PC-3 (cell line): ENCODE measurements at regions not wholly inside any gene's neighbourhood (a gene's known extent, or its start where the extent isn't known, plus 50 kb on each side); places are given as distances from the start of the nearest gene placed in this dataset.

Source experiments
- ATAC-seq: fragments of 200-7000 bp; cut with Tn5 transposase; 2 replicates; pipeline ENCODE4 v1.9.1; 2020; ENCODE audit warnings: mild to moderate bottlenecking, moderate library complexity
- BruUV-seq: library from RNA; stranded (reverse); fragments of 400-500 nt; replicated peaks from 2 replicates; lab custom pipeline; 2021; lab: Mats Ljungman, UMichigan
- CTCF ChIA-PET: fragments of 300-600 bp; sonication (Branson Sonifier 250); formaldehyde crosslinking; loops from one replicate; lab custom pipeline; 2022; ENCODE audit warnings: antibody characterized with exemption; lab: Charles Lee
- POLR2A ChIA-PET: fragments of 300-600 bp; sonication (Branson Sonifier 250); formaldehyde crosslinking; loops from one replicate; lab custom pipeline; 2022; ENCODE audit warnings: antibody characterized with exemption; ENCODE audit not compliant: unreplicated experiment; lab: Charles Lee
- DNase-seq: peaks from one replicate; pipeline ENCODE4 v3.0.0-alpha.2; 2015
- H2AFZ ChIP-seq: fragments of 300-600 bp; sonication (generic); 2 replicates; pipeline ENCODE4 v1.6.0; 2016; ENCODE audit warnings: antibody characterized with exemption, low read length
- H3F3A ChIP-seq: fragments of 300-600 bp; sonication (generic); one replicate; pipeline ENCODE4 v1.6.0; 2017; ENCODE audit warnings: antibody characterized with exemption, low read length, control low read depth, mild to moderate bottlenecking; ENCODE audit not compliant: unreplicated experiment
- H3K27ac ChIP-seq: fragments of 300-600 bp; sonication (generic); 2 replicates; pipeline ENCODE4 v1.5.1; 2016; ENCODE audit warnings: mild to moderate bottlenecking, low read length
- H3K27me3 ChIP-seq: fragments of 300-600 bp; sonication (generic); 2 replicates; pipeline ENCODE4 v1.6.1; 2016; ENCODE audit warnings: low read length, mixed read lengths
- H3K36me3 ChIP-seq: fragments of 300-600 bp; sonication (generic); 2 replicates; pipeline ENCODE4 v1.6.1; 2016; ENCODE audit warnings: low read depth, mixed run types, low read length, mixed read lengths
- H3K4me1 ChIP-seq: fragments of 300-600 bp; sonication (generic); 2 replicates; pipeline ENCODE4 v1.5.1; 2016; ENCODE audit warnings: low read length; ENCODE audit not compliant: insufficient read depth
- H3K4me2 ChIP-seq: fragments of 300-600 bp; sonication (generic); 2 replicates; pipeline ENCODE4 v1.6.0; 2016; ENCODE audit warnings: low read length
- H3K4me3 ChIP-seq: fragments of 300-600 bp; sonication (generic); 2 replicates; pipeline ENCODE4 v1.5.1; 2016; ENCODE audit warnings: mild to moderate bottlenecking, low read length, mixed read lengths
- H3K79me2 ChIP-seq: fragments of 300-600 bp; sonication (generic); 2 replicates; pipeline ENCODE4 v1.6.1; 2017; ENCODE audit warnings: low read length, mixed read lengths
- H3K9ac ChIP-seq: fragments of 300-600 bp; sonication (generic); 2 replicates; pipeline ENCODE4 v1.6.0; 2016; ENCODE audit warnings: mild to moderate bottlenecking, low read length
- H3K9me2 ChIP-seq: fragments of 300-600 bp; sonication (generic); replicated peaks from 2 replicates; pipeline ENCODE4 v1.6.1; 2016; ENCODE audit warnings: mixed run types, low read length, mixed read lengths
- H3K9me3 ChIP-seq: fragments of 300-600 bp; sonication (generic); 2 replicates; pipeline ENCODE4 v1.6.1; 2016; ENCODE audit warnings: low read length, mixed read lengths
- H4K20me1 ChIP-seq: fragments of 300-600 bp; sonication (generic); 2 replicates; pipeline ENCODE4 v1.6.1; 2016; ENCODE audit warnings: low read length, mixed read lengths
- EZH2 ChIP-seq: fragments of 300-600 bp; sonication (generic); IDR thresholded peaks from one replicate; pipeline ENCODE4 v1.6.1; 2017; ENCODE audit warnings: antibody characterized with exemption, mild to moderate bottlenecking, low read length; ENCODE audit not compliant: unreplicated experiment
- EZH2phosphoT487 ChIP-seq: fragments of 300-600 bp; sonication (generic); IDR thresholded peaks from 2 replicates; pipeline ENCODE4 v1.6.1; 2018; ENCODE audit warnings: mild to moderate bottlenecking, antibody characterized with exemption, low read length, borderline replicate concordance
- intact Hi-C: fragments of 100-400 bp; cut with micrococcal nuclease; formaldehyde crosslinking; loops from 2 replicates; pipeline ENCODE4 v1.9.0; 2023
- TF ChIP-seq, protein P1 (sequence below): fragments of 300-600 bp; sonication (generic); conservative IDR thresholded peaks from 2 replicates; pipeline ENCODE4 v1.5.1; 2017; ENCODE audit warnings: antibody characterized with exemption, low read depth, mild to moderate bottlenecking, low read length

DNA sequence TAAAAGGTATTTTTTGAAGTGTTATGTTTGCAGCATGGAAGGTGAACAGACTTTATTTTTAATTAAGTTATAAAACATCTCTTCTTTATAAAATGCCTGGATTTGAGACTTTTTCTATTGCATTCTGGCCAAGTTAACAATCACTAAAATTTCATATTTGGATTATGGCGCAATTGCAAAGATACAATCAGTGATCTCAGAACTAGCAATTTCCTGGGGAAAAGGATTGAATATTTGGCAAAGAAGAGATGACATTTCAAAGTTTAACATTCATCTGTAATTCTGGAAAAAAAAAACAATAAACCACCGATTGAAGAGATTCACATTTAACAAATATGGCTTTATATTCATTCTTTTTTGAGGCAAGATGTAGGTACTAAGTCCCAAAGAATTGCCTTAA lies 378.0 kb downstream of the LRRC70 start:
- ATAC-seq = no peak

DNA sequence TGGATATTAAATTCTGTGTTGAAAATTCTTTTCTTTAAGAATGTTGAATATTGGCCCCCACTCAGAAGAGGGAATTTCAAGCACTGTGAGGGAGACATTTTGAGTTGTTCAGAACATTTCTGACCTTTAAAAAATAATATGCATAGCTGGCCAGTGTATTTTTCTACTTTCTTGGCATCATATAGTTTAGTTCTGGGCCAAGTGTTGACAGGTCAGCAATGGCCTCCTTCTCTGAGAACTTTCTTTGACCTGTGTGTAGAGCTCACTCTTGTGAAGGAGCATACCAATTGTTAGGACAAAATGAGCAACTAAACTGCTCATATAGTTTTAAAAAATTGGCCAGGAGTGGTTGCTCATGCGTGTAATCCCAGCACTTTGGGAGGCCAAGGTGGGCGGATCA lies 376.0 kb downstream of the LRRC70 start:
- no peak overlapping the region for H3K9ac ChIP-seq
- no peak overlapping the region for H3K27ac ChIP-seq
- TF ChIP-seq EZH2phosphoT487 (no peak), EZH2 (no peak)
- TF ChIP-seq, protein P1, sequence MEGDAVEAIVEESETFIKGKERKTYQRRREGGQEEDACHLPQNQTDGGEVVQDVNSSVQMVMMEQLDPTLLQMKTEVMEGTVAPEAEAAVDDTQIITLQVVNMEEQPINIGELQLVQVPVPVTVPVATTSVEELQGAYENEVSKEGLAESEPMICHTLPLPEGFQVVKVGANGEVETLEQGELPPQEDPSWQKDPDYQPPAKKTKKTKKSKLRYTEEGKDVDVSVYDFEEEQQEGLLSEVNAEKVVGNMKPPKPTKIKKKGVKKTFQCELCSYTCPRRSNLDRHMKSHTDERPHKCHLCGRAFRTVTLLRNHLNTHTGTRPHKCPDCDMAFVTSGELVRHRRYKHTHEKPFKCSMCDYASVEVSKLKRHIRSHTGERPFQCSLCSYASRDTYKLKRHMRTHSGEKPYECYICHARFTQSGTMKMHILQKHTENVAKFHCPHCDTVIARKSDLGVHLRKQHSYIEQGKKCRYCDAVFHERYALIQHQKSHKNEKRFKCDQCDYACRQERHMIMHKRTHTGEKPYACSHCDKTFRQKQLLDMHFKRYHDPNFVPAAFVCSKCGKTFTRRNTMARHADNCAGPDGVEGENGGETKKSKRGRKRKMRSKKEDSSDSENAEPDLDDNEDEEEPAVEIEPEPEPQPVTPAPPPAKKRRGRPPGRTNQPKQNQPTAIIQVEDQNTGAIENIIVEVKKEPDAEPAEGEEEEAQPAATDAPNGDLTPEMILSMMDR = no peak
- no peak overlapping the region for H3K4me3 ChIP-seq
- H3K79me2 ChIP-seq = no peaks in the 10 kb centered on the region
- H3K36me3 ChIP-seq = no peaks in the 10 kb centered on the region
- ChIA-PET POLR2A (no interaction called here), CTCF (no interaction called here)
- DNase-seq (no peak), ATAC-seq (no peak)
- intact Hi-C loops = no loop called here
- no peaks in the 10 kb centered on the region for H3K9me2 ChIP-seq
- H3K4me1 ChIP-seq = no peaks in the 10 kb centered on the region
- no peaks in the 10 kb centered on the region for H3F3A ChIP-seq
- H3K9me3 ChIP-seq = no peaks in the 10 kb centered on the region
- H4K20me1 ChIP-seq = no peaks in the 10 kb centered on the region
- no peak overlapping the region for H3K4me2 ChIP-seq
- no peak overlapping the region for H2AFZ ChIP-seq
- no TSS peak for BruUV-seq
- H3K27me3 ChIP-seq = no peaks in the 10 kb centered on the region

More for the DNA sequence above, 378.0 kb downstream of the LRRC70 start:
- Histone ChIP-seq H3K4me1 (no peaks in the 10 kb centered on the region), H3F3A (no peaks in the 10 kb centered on the region), H4K20me1 (no peaks in the 10 kb centered on the region), H3K27ac (no peak overlapping the region), H3K27me3 (no peaks in the 10 kb centered on the region), H3K4me2 (no peak overlapping the region), H2AFZ (no peak overlapping the region), H3K9me3 (no peaks in the 10 kb centered on the region), H3K79me2 (no peaks in the 10 kb centered on the region), H3K4me3 (no peak overlapping the region), H3K9ac (no peak overlapping the region), H3K36me3 (no peaks in the 10 kb centered on the region), H3K9me2 (no peaks in the 10 kb centered on the region)
- DNase-seq = no peak
- BruUV-seq = no TSS peak
- TF ChIP-seq, protein P1 = no peak
- no peak for TF ChIP-seq EZH2
- TF ChIP-seq EZH2phosphoT487 = no peak
- intact Hi-C loops = no loop called here
- CTCF ChIA-PET = no interaction called here
- POLR2A ChIA-PET = no interaction called here

DNA sequence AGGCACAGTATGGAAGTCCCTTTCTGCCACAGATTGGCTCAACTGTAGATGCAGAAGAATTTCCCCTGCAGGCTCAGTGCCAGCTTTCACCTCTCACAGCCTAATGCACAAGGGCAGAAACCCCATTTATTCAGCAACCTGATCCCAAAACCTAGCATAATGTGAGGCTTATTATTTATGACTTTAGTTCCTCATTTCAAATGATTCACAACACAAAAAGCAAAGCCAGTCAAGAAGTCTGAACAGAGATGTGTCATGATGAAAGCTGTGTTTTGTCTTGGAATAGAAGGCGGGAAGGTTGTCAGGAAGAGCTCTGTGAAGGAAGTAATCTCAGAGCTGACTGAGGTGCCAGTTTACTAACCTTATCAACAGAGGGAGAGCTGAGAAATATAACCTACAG lies 369.7 kb downstream of the LRRC70 start:
- Histone ChIP-seq H3K27me3 (no peaks in the 10 kb centered on the region), H3K4me1 (no peaks in the 10 kb centered on the region), H3K36me3 (no peaks in the 10 kb centered on the region), H4K20me1 (no peaks in the 10 kb centered on the region), H3K9me3 (no peaks in the 10 kb centered on the region), H3K4me3 (no peak overlapping the region), H3F3A (no peaks in the 10 kb centered on the region), H2AFZ (no peak overlapping the region), H3K27ac (no peak overlapping the region), H3K9ac (no peak overlapping the region), H3K9me2 (no peaks in the 10 kb centered on the region), H3K4me2 (no peak overlapping the region), H3K79me2 (no peaks in the 10 kb centered on the region)
- DNase-seq (no peak), ATAC-seq (no peak; the same call in none of the 2 replicates)
- BruUV-seq = no TSS peak
- ChIA-PET POLR2A (no interaction called here), CTCF (interaction anchor here (1.0 kb wide), 1 partner anchor 10 kb away, joined by 3 read pairs; no protein-coding TSS in a partner anchor)
- TF ChIP-seq EZH2 = no peak
- TF ChIP-seq, protein P1 = no peak
- TF ChIP-seq EZH2phosphoT487 = no peak
- intact Hi-C loops = loop anchor here (10.0 kb wide), 1 partner anchor 176 kb away; no protein-coding TSS in a partner anchor
